CD14-positive monocyte (primary cell): ENCODE measurements at regions not wholly inside any gene's neighbourhood (a gene's known extent, or its start where the extent isn't known, plus 50 kb on each side); places are given as distances from the start of the nearest gene placed in this dataset.

ENCODE experiments used
- DNase-seq, 3 donors: peaks; one replicate each; pipeline ENCODE4 v3.0.0-alpha.2; 2011 to 2022
- H2AFZ ChIP-seq: 2 replicates; pipeline ENCODE4 v1.6.0; 2012; ENCODE audit warnings: mild to moderate bottlenecking, low read depth, low read length, inconsistent platforms; ENCODE audit not compliant: insufficient read depth, poor library complexity, severe bottlenecking
- H3K27ac ChIP-seq, 2 donors: 1 replicate in 1 of 2; 2 replicates in 1 of 2; pipeline ENCODE4 v1.5.1; 2012 to 2013; ENCODE audit warnings: low read length in 2 of 2, control low read depth in 1 of 2, inconsistent platforms in 1 of 2, low read depth in 1 of 2, mild to moderate bottlenecking in 1 of 2
- H3K27me3 ChIP-seq, 2 donors: one replicate each; pipeline versions ENCODE4 v1.6.0 to v1.6.1; 2011 to 2013; ENCODE audit warnings: low read length in 2 of 2; ENCODE audit not compliant: control insufficient read depth in 2 of 2, insufficient read depth in 2 of 2
- H3K36me3 ChIP-seq, 2 donors: replicated peaks in 1 of 2; 1 replicate in 1 of 2; 2 replicates in 1 of 2; pipeline versions ENCODE4 v1.5.1 to v1.6.1; 2012 to 2013; ENCODE audit warnings: low read length in 2 of 2, control low read depth in 1 of 2, inconsistent platforms in 1 of 2, mild to moderate bottlenecking in 1 of 2; ENCODE audit not compliant: insufficient read depth in 2 of 2, control insufficient read depth in 1 of 2
- H3K4me1 ChIP-seq, 2 donors: 1 replicate in 1 of 2; 2 replicates in 1 of 2; pipeline versions ENCODE4 v1.5.1 to v1.6.1; 2012 to 2013; ENCODE audit warnings: low read length in 2 of 2, control low read depth in 1 of 2, inconsistent platforms in 1 of 2, mild to moderate bottlenecking in 1 of 2, moderate library complexity in 1 of 2; ENCODE audit not compliant: insufficient read depth in 2 of 2, control insufficient read depth in 1 of 2
- H3K4me2 ChIP-seq: replicated peaks from 2 replicates; pipeline ENCODE3; 2012; ENCODE audit warnings: low read length, moderate library complexity, mild to moderate bottlenecking; ENCODE audit not compliant: poor library complexity, severe bottlenecking; ENCODE audit errors: extremely low read depth
- H3K4me3 ChIP-seq, 3 experiments: fragments of 200-600 bp in 1 of 3; sonication (generic) in 1 of 3; replicated peaks in 1 of 3; 1 replicate in 2 of 3; 2 replicates in 1 of 3; pipeline ENCODE4 v1.5.1; 2011 to 2013; ENCODE audit warnings: low read length in 3 of 3, mild to moderate bottlenecking in 3 of 3, control low read depth in 2 of 3, low read depth in 2 of 3, inconsistent platforms in 1 of 3, moderate library complexity in 1 of 3
- H3K79me2 ChIP-seq: 2 replicates; pipeline ENCODE4 v1.6.0; 2012; ENCODE audit warnings: mild to moderate bottlenecking, control low read depth, inconsistent platforms, low read length, moderate library complexity; ENCODE audit not compliant: insufficient read depth
- H3K9ac ChIP-seq: 2 replicates; pipeline ENCODE4 v1.6.0; 2017; ENCODE audit warnings: low read length, mild to moderate bottlenecking; ENCODE audit not compliant: insufficient read depth, poor library complexity, severe bottlenecking
- H3K9me3 ChIP-seq, 2 donors: replicated peaks in 1 of 2; 1 replicate in 1 of 2; 2 replicates in 1 of 2; pipeline versions ENCODE4 v1.5.1 to v1.6.1; 2012 to 2013; ENCODE audit warnings: low read length in 2 of 2, control low read depth in 1 of 2; ENCODE audit not compliant: control insufficient read depth in 1 of 2, insufficient read depth in 1 of 2
- H4K20me1 ChIP-seq: 2 replicates; pipeline ENCODE4 v1.6.0; 2012; ENCODE audit warnings: mild to moderate bottlenecking, low read length, control low read depth, moderate library complexity; ENCODE audit not compliant: insufficient read depth
- H3K27ac Mint-ChIP-seq, 7 donors: one replicate each; pipeline ENCODE4 v1.8.0; 2020; ENCODE audit warnings: mild to moderate bottlenecking in 7 of 7, mixed read lengths in 7 of 7, moderate library complexity in 6 of 7, inconsistent platforms in 2 of 7
- H3K27me3 Mint-ChIP-seq, 3 donors: one replicate each; pipeline ENCODE4 v1.8.0; 2021 to 2022; ENCODE audit warnings: low read depth in 3 of 3, mild to moderate bottlenecking in 3 of 3, mixed read lengths in 3 of 3, moderate library complexity in 3 of 3, inconsistent platforms in 1 of 3
- H3K36me3 Mint-ChIP-seq, 2 donors: one replicate each; pipeline ENCODE4 v1.8.0; 2020; ENCODE audit warnings: mixed read lengths in 2 of 2, inconsistent platforms in 1 of 2, mild to moderate bottlenecking in 1 of 2
- H3K4me1 Mint-ChIP-seq: one replicate; pipeline ENCODE4 v1.8.0; 2020; ENCODE audit warnings: mild to moderate bottlenecking, mixed read lengths
- H3K4me3 Mint-ChIP-seq, 2 donors: one replicate each; pipeline ENCODE4 v1.8.0; 2020; ENCODE audit warnings: mild to moderate bottlenecking in 2 of 2, mixed read lengths in 2 of 2, moderate library complexity in 1 of 2
- H3K9me3 Mint-ChIP-seq, 7 donors: one replicate each; pipeline ENCODE4 v1.8.0; 2020 to 2022; ENCODE audit warnings: mixed read lengths in 7 of 7, mild to moderate bottlenecking in 6 of 7, moderate library complexity in 6 of 7, inconsistent platforms in 2 of 7
- CTCF ChIP-seq: fragments of 200-600 bp; IDR thresholded peaks from one replicate; pipeline ENCODE4 v1.8.0; 2022; ENCODE audit warnings: antibody characterized with exemption, mild to moderate bottlenecking
- WGBS: methylation state at CpG from one replicate; pipeline ENCODE4 v1.1.5; 2013; ENCODE audit warnings: missing lambda C conversion rate; ENCODE audit not compliant: insufficient coverage; 5-methylcytosine and 5-hydroxymethylcytosine counted together
- intact Hi-C, 2 donors: fragments of 100-400 bp; cut with micrococcal nuclease; formaldehyde crosslinking; loops; one replicate each; pipeline versions ENCODE4 v1.15.0 to v1.15.1; 2023

GRCh38 chr7:50855526-50855925 lies 72.8 kb upstream of the GRB10 start:
- H3K4me1 ChIP-seq: no peaks in the 10 kb centered on the region
- Mint-ChIP-seq H3K27me3 (peaks cover 0 to 3% (median 3%) of the 10 kb centered on the region in 3 donors), H3K4me3 (no peak overlapping the region), H3K9me3 (peaks cover 0 to 4% (median 0%) of the 10 kb centered on the region in 7 donors), H3K27ac (peak overlapping the region in 1 of 7 donors; percentile 11), H3K4me1 (no peaks in the 10 kb centered on the region), H3K36me3 (no peaks in the 10 kb centered on the region)
- H3K4me3 ChIP-seq: no peak overlapping the region
- no peak for DNase-seq
- WGBS: 95% methylated on average over 4 of the region's 5 CpGs
- H3K9me3 ChIP-seq: no peaks in the 10 kb centered on the region
- no peaks in the 10 kb centered on the region for H4K20me1 ChIP-seq
- intact Hi-C loops: no loop called here
- no peaks in the 10 kb centered on the region for H3K27me3 ChIP-seq
- no peak for TF ChIP-seq CTCF
- H2AFZ ChIP-seq: no peak overlapping the region
- no peak overlapping the region for H3K9ac ChIP-seq
- no peak overlapping the region for H3K4me2 ChIP-seq
- no peaks in the 10 kb centered on the region for H3K79me2 ChIP-seq
- no peak overlapping the region for H3K27ac ChIP-seq
- H3K36me3 ChIP-seq: no peaks in the 10 kb centered on the region

GRCh38 chr7:50854831-50855230 lies 72.1 kb upstream of the GRB10 start:
- Histone ChIP-seq H3K79me2 (no peaks in the 10 kb centered on the region), H3K4me2 (no peak overlapping the region), H2AFZ (no peak overlapping the region), H3K4me3 (no peak overlapping the region), H4K20me1 (no peaks in the 10 kb centered on the region), H3K9ac (no peak overlapping the region), H3K27ac (no peak overlapping the region), H3K4me1 (no peaks in the 10 kb centered on the region), H3K36me3 (no peaks in the 10 kb centered on the region), H3K9me3 (no peaks in the 10 kb centered on the region), H3K27me3 (no peaks in the 10 kb centered on the region)
- Mint-ChIP-seq H3K4me3 (no peak overlapping the region), H3K36me3 (no peaks in the 10 kb centered on the region), H3K27ac (no peak overlapping the region), H3K9me3 (peaks cover 0 to 3% (median 2%) of the 10 kb centered on the region in 7 donors), H3K27me3 (peaks cover 0 to 3% (median 3%) of the 10 kb centered on the region in 3 donors), H3K4me1 (no peaks in the 10 kb centered on the region)
- WGBS: no CpG with 5 or more reads among the region's 3 CpGs
- no peak for TF ChIP-seq CTCF
- intact Hi-C loops: no loop called here
- DNase-seq: no peak
